ENCODE measurements at regions not wholly inside any gene's neighbourhood (a gene's known extent, or its start where the extent isn't known, plus 50 kb on each side); places are given as distances from the start of the nearest gene placed in this dataset.

DNA sequence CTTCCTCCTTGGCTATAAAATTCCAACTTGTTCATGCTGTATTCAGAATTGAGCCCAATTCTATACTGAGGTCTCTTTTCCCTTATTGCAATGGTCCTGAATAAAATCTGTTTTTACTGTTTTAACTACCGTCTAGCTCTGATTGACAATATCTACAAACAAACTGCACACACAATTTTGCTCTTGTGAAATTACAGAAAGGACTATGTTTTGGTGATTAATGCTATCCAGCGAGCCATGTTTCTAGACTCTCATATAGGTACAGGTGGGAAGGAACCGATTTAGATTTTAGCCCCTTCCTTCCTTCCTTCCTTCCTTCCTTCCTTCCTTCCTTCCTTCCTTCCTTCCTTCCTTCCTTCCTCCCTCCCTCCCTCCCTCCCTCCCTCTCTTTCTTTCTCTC, 254.4 kb downstream of the SLC4A3 start (continued):
- TF ChIP-seq, protein P1, sequence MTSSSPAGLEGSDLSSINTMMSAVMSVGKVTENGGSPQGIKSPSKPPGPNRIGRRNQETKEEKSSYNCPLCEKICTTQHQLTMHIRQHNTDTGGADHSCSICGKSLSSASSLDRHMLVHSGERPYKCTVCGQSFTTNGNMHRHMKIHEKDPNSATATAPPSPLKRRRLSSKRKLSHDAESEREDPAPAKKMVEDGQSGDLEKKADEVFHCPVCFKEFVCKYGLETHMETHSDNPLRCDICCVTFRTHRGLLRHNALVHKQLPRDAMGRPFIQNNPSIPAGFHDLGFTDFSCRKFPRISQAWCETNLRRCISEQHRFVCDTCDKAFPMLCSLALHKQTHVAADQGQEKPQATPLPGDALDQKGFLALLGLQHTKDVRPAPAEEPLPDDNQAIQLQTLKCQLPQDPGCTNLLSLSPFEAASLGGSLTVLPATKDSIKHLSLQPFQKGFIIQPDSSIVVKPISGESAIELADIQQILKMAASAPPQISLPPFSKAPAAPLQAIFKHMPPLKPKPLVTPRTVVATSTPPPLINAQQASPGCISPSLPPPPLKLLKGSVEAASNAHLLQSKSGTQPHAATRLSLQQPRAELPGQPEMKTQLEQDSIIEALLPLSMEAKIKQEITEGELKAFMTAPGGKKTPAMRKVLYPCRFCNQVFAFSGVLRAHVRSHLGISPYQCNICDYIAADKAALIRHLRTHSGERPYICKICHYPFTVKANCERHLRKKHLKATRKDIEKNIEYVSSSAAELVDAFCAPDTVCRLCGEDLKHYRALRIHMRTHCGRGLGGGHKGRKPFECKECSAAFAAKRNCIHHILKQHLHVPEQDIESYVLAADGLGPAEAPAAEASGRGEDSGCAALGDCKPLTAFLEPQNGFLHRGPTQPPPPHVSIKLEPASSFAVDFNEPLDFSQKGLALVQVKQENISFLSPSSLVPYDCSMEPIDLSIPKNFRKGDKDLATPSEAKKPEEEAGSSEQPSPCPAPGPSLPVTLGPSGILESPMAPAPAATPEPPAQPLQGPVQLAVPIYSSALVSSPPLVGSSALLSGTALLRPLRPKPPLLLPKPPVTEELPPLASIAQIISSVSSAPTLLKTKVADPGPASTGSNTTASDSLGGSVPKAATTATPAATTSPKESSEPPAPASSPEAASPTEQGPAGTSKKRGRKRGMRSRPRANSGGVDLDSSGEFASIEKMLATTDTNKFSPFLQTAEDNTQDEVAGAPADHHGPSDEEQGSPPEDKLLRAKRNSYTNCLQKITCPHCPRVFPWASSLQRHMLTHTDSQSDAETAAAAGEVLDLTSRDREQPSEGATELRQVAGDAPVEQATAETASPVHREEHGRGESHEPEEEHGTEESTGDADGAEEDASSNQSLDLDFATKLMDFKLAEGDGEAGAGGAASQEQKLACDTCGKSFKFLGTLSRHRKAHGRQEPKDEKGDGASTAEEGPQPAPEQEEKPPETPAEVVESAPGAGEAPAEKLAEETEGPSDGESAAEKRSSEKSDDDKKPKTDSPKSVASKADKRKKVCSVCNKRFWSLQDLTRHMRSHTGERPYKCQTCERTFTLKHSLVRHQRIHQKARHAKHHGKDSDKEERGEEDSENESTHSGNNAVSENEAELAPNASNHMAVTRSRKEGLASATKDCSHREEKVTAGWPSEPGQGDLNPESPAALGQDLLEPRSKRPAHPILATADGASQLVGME (CRISPR knock-in tag; IDR thresholded peaks at IDR 0.05): no peak
- no peak for TF ChIP-seq SRSF7 (optimal IDR thresholded peaks at IDR 0.05; ENCODE audit: low read depth, low read length)

DNA sequence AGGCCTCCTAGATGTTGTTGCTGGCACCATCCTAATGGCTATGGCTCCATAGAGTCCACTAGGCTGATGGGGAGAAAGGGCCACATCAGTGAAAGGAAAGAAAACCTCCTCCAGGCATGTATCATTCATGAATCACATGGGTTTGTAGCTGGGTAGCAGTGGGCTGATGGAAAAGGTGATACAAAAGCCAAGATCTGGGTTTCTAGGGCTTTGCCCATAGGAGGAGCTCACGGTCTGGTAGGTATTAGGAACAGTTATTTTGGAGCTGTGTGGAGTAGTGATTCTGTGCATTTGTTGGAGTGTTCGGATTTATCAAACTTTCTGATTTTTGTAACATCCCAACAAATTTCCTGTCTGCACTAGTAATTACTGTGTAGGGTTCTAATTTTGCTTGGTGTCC, 259.2 kb downstream of the SLC4A3 start:
- WGBS (ENCODE audit: insufficient coverage, low coverage, missing lambda C conversion rate): 6% methylated on average over 2 of the region's 2 CpGs
- Histone ChIP-seq H3K9ac (ENCODE audit: insufficient read depth in 1 of 2, low read depth in 2 of 2, low read length in 2 of 2) (no peak overlapping the region), H3K36me3 (ENCODE audit: control insufficient read depth, insufficient read depth, low read length) (no peaks in the 10 kb centered on the region), H3K4me1 (replicated peaks in 1 of 2; ENCODE audit: control insufficient read depth in 2 of 2, insufficient read depth in 2 of 2, low read length in 2 of 2) (no peaks in the 10 kb centered on the region), H3K9me3 (replicated peaks; ENCODE audit: control insufficient read depth, insufficient read depth, low read depth, low read length) (no peaks in the 10 kb centered on the region), H2AFZ (ENCODE audit: low read depth, low read length) (no peak overlapping the region), H3K9me1 (ENCODE audit: control insufficient read depth, insufficient read depth, low read length) (no peaks in the 10 kb centered on the region), H3K27ac (ENCODE audit: extremely low read depth, low read depth, low read length) (no peak overlapping the region), H3K4me2 (ENCODE audit: insufficient read depth, low read length) (no peak overlapping the region), H4K20me1 (replicated peaks; ENCODE audit: control insufficient read depth, insufficient read depth, low read length) (no peaks in the 10 kb centered on the region), H3K27me3 (ENCODE audit: control insufficient read depth in 2 of 2, insufficient read depth in 2 of 2, low read length in 2 of 2) (no peaks in the 10 kb centered on the region), H3K4me3 (no peak overlapping the region), H3K79me2 (ENCODE audit: control insufficient read depth, insufficient read depth, low read length) (no peaks in the 10 kb centered on the region)
- TF ChIP-seq SRSF7 (optimal IDR thresholded peaks at IDR 0.05; ENCODE audit: low read depth, low read length): no peak
- no TSS peak for BruUV-seq (replicated peaks)
- ATAC-seq: no peak
- POLR2A ChIA-PET: no interaction called here
- FAIRE-seq: no peak
- CTCF ChIA-PET (ENCODE audit: low intra/inter-chr PET ratio): no interaction called here
- in situ Hi-C loops (cut with MboI): no loop called here
- intact Hi-C loops (cut with micrococcal nuclease): no loop called here
- DNase-seq (ENCODE audit: extremely low read depth in 1 of 4, low spot score in 3 of 4): no peak

Measured in K562 (cell line).